BLaER1 treated with 17β-estradiol and CSF1 and Interleukin-3, amounts not matched to agents 10 nM and 100 nM (cell line): ENCODE measurements at regions not wholly inside any gene's neighbourhood (a gene's known extent, or its start where the extent isn't known, plus 50 kb on each side); places are given as distances from the start of the nearest gene placed in this dataset.
"Not testable (repeated sequence)": the region's sequence is repeated elsewhere in the genome, so short reads cannot be mapped to it uniquely, and the experiment has no call there.

Source experiments
- H3K27ac ChIP-seq, 11 experiments: shearing (Covaris generic); formaldehyde crosslinking; 2 replicates each; pipeline ENCODE4 v1.8.1; 2022
- H3K27me3 ChIP-seq, 11 experiments: shearing (Covaris generic); formaldehyde crosslinking; 2 replicates each; pipeline ENCODE4 v1.8.1; 2022
- H3K36me3 ChIP-seq, 11 experiments: shearing (Covaris generic); formaldehyde crosslinking; 2 replicates each; pipeline ENCODE4 v1.8.1; 2022
- H3K4me1 ChIP-seq, 10 experiments: shearing (Covaris generic); formaldehyde crosslinking; 2 replicates each; pipeline ENCODE4 v1.8.1; 2022
- H3K4me2 ChIP-seq, 11 experiments: shearing (Covaris generic); formaldehyde crosslinking; 2 replicates each; pipeline ENCODE4 v1.8.1; 2022
- H3K4me3 ChIP-seq, 10 experiments: shearing (Covaris generic); formaldehyde crosslinking; 2 replicates each; pipeline ENCODE4 v1.8.1; 2022
- H3K9ac ChIP-seq, 11 experiments: shearing (Covaris generic); formaldehyde crosslinking; 2 replicates each; pipeline ENCODE4 v1.8.1; 2022
- H3K9me3 ChIP-seq, 11 experiments: shearing (Covaris generic); formaldehyde crosslinking; replicated peaks in 1 of 11; 2 replicates each; pipeline ENCODE4 v1.8.1; 2022
- H4K20me1 ChIP-seq, 11 experiments: shearing (Covaris generic); formaldehyde crosslinking; 2 replicates each; pipeline ENCODE4 v1.8.1; 2022
- Cebpa-rat ChIP-seq, 11 experiments: shearing (Covaris generic); IDR thresholded peaks; 2 replicates each; pipeline ENCODE4 v1.8.1; 2022

DNA sequence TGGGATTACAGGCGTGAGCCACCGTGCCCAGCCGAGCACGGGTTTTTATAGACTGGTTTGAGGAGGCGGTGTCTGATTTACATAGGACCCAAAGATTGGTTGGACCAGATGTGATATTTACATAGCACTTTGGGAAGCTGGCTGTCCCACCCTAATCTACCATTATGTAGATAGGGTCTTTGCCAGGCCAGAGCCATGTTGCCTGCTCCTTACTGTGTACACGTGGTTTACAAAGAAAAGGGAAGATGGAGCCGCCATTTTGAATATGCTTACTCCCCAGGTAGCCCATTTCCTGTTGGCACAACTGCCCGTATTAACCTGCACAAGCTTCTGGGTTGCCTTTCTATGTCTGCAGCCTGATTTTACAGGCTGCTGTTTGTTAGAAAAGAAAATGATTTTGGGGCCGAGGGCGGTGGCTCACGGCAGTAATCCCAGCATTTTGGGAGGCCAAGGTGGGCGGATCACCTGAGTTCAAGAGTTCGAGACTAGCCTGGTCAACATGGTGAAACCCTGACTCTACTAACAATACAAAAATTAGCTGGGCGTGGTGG, 89.9 kb upstream of the EEF2KMT start:
- Histone ChIP-seq H3K9ac (no peak overlapping the region), H4K20me1 (no peaks in the 10 kb centered on the region), H3K27me3 (no peaks in the 10 kb centered on the region)

DNA sequence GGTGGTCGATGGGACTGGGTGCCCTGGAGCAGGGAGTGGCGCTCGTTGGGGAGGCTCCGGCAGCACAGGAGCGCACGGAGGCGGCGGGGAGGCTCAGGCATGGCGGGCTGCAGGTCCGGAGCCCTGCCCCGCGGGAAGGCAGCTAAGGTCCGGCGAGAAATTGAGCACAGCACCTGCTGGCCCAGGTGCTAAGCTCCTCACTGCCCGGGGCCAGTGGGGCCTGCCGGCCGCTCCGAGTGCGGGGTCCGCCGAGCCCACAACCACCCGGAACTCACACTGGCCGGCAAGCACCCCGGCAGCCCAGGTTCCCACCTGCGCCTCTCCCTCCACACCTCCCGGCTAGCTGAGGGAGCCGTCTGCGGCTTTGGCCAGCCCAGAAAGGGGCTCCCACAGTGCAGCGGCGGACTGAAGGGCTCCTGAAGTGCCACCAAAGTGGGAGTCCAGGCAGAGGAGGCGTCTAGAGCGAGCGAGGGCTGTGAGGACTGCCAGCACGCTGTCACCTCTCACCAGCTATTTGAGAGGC, 88.8 kb upstream of the EEF2KMT start:
- no peak overlapping the region for H3K4me2 ChIP-seq
- H3K9ac ChIP-seq: no peak overlapping the region
- peaks cover 0 to 8% (median 0%) of the 10 kb centered on the region in 11 experiments; a peak in 7 of 22 replicates for H3K9me3 ChIP-seq
- no peak overlapping the region for H3K4me3 ChIP-seq
- TF ChIP-seq Cebpa-rat (IDR thresholded peaks at IDR 0.05): no peak
- no peak overlapping the region for H3K27ac ChIP-seq
- no peaks in the 10 kb centered on the region for H3K36me3 ChIP-seq
- no peaks in the 10 kb centered on the region for H3K27me3 ChIP-seq
- no peaks in the 10 kb centered on the region for H4K20me1 ChIP-seq
- no peaks in the 10 kb centered on the region for H3K4me1 ChIP-seq

More for the DNA sequence above, 89.9 kb upstream of the EEF2KMT start:
- Histone ChIP-seq H3K4me1 (no peaks in the 10 kb centered on the region), H3K9me3 (peaks cover 0 to 8% (median 0%) of the 10 kb centered on the region in 11 experiments; a peak in 7 of 22 replicates), H3K4me3 (no peak overlapping the region), H3K4me2 (no peak overlapping the region), H3K36me3 (no peaks in the 10 kb centered on the region), H3K27ac (no peak overlapping the region)
- TF ChIP-seq Cebpa-rat (IDR thresholded peaks at IDR 0.05): no peak

DNA sequence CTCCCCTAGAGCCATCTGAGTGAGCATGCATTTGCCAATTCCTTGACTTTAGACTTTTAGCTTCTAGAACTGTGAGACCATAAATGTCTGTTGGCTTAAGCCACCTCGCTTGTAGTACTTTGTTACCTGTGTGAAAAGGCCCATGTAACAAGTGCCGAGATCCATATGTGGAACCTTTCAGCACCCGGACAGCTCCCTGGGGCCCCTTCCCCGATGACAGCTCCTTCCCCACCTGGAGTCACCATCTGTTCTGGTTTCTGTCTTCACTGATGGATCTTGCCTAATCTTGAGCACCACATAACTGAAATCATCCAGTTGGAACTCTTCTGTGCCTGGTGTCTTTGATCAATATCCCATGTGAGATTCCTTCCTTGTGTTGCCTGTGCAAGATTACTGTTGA, 78.9 kb upstream of the EEF2KMT start:
- H3K9ac ChIP-seq: no peak overlapping the region
- H3K27ac ChIP-seq: no peak overlapping the region
- H4K20me1 ChIP-seq: no peaks in the 10 kb centered on the region
- TF ChIP-seq Cebpa-rat (IDR thresholded peaks at IDR 0.05): no peak
- no peaks in the 10 kb centered on the region for H3K27me3 ChIP-seq
- no peaks in the 10 kb centered on the region for H3K36me3 ChIP-seq
- H3K4me2 ChIP-seq: no peak overlapping the region
- peaks cover 24 to 50% (median 37%) of the 10 kb centered on the region in 11 experiments for H3K9me3 ChIP-seq
- H3K4me1 ChIP-seq: no peaks in the 10 kb centered on the region
- no peak overlapping the region for H3K4me3 ChIP-seq

DNA sequence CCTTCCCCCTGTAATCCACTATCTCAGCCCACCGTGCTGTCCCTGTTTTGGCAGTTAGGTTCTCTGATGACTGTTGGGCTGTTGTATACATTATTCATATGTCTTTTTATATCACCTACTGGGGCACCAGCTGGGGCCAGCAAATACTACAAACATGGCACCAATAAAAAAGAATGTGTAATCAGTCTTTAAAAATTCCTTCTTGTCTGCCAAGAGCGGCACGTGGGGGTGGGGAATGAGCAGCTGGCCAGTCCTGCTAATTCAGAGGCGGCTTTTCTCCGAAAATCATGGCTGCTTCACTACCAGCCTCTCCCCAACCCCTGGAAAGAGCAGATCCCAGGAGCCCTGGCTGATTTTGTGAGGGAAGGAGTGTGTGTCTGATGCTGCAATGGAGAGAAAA, 77.7 kb upstream of the EEF2KMT start:
- Histone ChIP-seq H3K36me3 (no peaks in the 10 kb centered on the region), H3K9ac (no peak overlapping the region), H3K4me1 (no peaks in the 10 kb centered on the region), H4K20me1 (no peaks in the 10 kb centered on the region), H3K27me3 (no peaks in the 10 kb centered on the region), H3K27ac (no peak overlapping the region), H3K4me3 (no peak overlapping the region), H3K4me2 (no peak overlapping the region), H3K9me3 (peaks cover 24 to 49% (median 37%) of the 10 kb centered on the region in 11 experiments)
- no peak for TF ChIP-seq Cebpa-rat (IDR thresholded peaks at IDR 0.05)

GRCh38 chr16:5166486-5166885, 68.9 kb upstream of the EEF2KMT start:
- Histone ChIP-seq H3K27me3 (no peaks in the 10 kb centered on the region), H3K27ac (no peak overlapping the region)

GRCh38 chr16:5165429-5165828, 67.8 kb upstream of the EEF2KMT start:
- H3K4me1 ChIP-seq, H3K4me2 ChIP-seq, H4K20me1 ChIP-seq, H3K27ac ChIP-seq, H3K4me3 ChIP-seq, H3K9ac ChIP-seq, H3K36me3 ChIP-seq, H3K27me3 ChIP-seq: not testable (repeated sequence)
- peaks cover 0 to 20% (median 11%) of the 10 kb centered on the region in 11 experiments; a peak in 13 of 22 replicates for H3K9me3 ChIP-seq

More at GRCh38 chr16:5166486-5166885, 68.9 kb upstream of the EEF2KMT start:
- H3K36me3 ChIP-seq: no peaks in the 10 kb centered on the region
- H3K4me1 ChIP-seq: no peaks in the 10 kb centered on the region
- no peak for TF ChIP-seq Cebpa-rat (IDR thresholded peaks at IDR 0.05)
- no peak overlapping the region for H3K9ac ChIP-seq
- no peak overlapping the region for H3K4me2 ChIP-seq
- H3K4me3 ChIP-seq: no peak overlapping the region
- H3K9me3 ChIP-seq: peaks cover 0 to 18% (median 10%) of the 10 kb centered on the region in 11 experiments; a peak in 13 of 22 replicates
- no peaks in the 10 kb centered on the region for H4K20me1 ChIP-seq

DNA sequence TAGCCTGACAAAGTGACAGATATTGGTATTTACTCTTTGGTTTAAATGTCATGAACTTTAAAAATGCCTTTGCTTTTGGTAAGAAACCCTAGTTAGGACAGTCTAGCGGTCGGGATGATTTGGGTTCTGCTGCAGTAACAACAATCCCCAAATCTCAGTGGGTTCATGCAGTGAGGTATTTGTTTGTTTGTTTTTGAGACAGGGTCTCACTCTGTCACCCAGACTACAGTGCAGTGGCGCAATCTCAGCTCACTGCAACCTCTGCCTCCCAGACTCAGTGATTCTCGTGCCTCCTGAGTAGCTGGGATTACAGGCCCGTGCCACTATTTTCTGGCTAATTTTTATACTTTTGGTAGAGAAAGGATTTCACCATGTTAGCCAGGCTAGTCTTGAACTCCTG, 65.2 kb upstream of the EEF2KMT start:
- H3K36me3 ChIP-seq, H3K4me1 ChIP-seq, H4K20me1 ChIP-seq, H3K4me3 ChIP-seq, H3K27ac ChIP-seq, H3K27me3 ChIP-seq, H3K9ac ChIP-seq, H3K4me2 ChIP-seq: not testable (repeated sequence)
- peaks cover 0 to 20% (median 11%) of the 10 kb centered on the region in 11 experiments; a peak in 13 of 22 replicates for H3K9me3 ChIP-seq

- H4K20me1 ChIP-seq, H3K4me3 ChIP-seq, H3K9ac ChIP-seq, H3K36me3 ChIP-seq, H3K4me1 ChIP-seq, H3K4me2 ChIP-seq, H3K27me3 ChIP-seq, H3K27ac ChIP-seq: not testable (repeated sequence)
- peaks cover 0 to 20% (median 11%) of the 10 kb centered on the region in 11 experiments; a peak in 13 of 22 replicates for H3K9me3 ChIP-seq
These were observed 64.3 kb upstream of the EEF2KMT start for GRCh38 chr16:5161888-5162287.

GRCh38 chr16:5160010-5160409, 62.4 kb upstream of the EEF2KMT start:
- Histone ChIP-seq H3K9me3 (peaks cover 0 to 20% (median 11%) of the 10 kb centered on the region in 11 experiments; a peak in 13 of 22 replicates), H3K4me2 (peak overlapping the region in 2 of 11 experiments; percentile 1 to 6; a peak in 3 of 22 replicates)
- not testable (repeated sequence) for H3K4me1 ChIP-seq, H3K27me3 ChIP-seq, H3K4me3 ChIP-seq, H3K36me3 ChIP-seq, H3K9ac ChIP-seq, H4K20me1 ChIP-seq, H3K27ac ChIP-seq

DNA sequence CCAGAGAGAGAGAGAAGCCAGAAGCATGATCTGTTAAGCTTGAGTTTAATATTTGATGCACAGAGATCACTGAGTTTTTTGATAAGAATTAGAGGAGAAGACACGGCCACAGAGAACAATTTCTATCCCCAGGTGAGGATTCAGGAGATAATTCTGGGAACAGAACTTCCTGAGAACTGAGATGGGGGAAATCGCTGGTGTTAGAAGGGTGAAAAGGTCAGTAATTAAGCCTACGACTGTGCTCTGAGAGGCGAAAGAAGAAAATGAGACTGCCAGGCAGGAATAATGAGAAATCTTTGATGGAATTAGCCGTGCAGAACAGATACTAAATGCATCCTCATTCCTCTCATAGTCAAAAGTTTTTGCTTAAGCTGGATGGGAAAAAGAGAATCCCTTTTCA, 61.9 kb upstream of the EEF2KMT start:
- Histone ChIP-seq H3K9me3 (peaks cover 0 to 20% (median 11%) of the 10 kb centered on the region in 11 experiments; a peak in 13 of 22 replicates), H3K4me2 (peak overlapping the region in 1 of 11 experiments; percentile 1; a peak in 3 of 22 replicates)
- H3K4me3 ChIP-seq, H3K4me1 ChIP-seq, H3K27me3 ChIP-seq, H3K27ac ChIP-seq, H4K20me1 ChIP-seq, H3K36me3 ChIP-seq, H3K9ac ChIP-seq: not testable (repeated sequence)
